Activated T-cell treated with anti-CD3 and anti-CD28 coated beads, Interleukin-2, amount 50 U/mL, for 72 hours (primary cell): ENCODE measurements at regions not wholly inside any gene's neighbourhood (a gene's known extent, or its start where the extent isn't known, plus 50 kb on each side); places are given as distances from the start of the nearest gene placed in this dataset.
"Not testable (repeated sequence)": the region's sequence is repeated elsewhere in the genome, so short reads cannot be mapped to it uniquely, and the experiment has no call there.

Experiments
- ATAC-seq, 2 donors: fragments of 150-1000 bp; cut with Tn5 transposase; replicated peaks in 1 of 2; 2 replicates each; pipeline ENCODE4 v1.10.0; 2021; ENCODE audit warnings: moderate library complexity in 2 of 2, mild to moderate bottlenecking in 1 of 2
- DNase-seq, 2 donors: peaks; one replicate each; pipeline ENCODE4 v3.0.0; 2021 to 2022; ENCODE audit warnings: mixed read lengths in 1 of 2
- H3K27ac Mint-ChIP-seq: one replicate; pipeline ENCODE4 v1.8.0; 2022; ENCODE audit warnings: mild to moderate bottlenecking, moderate library complexity, mixed read lengths
- H3K27me3 Mint-ChIP-seq: one replicate; pipeline ENCODE4 v1.8.0; 2022; ENCODE audit warnings: low read depth, mixed read lengths
- H3K36me3 Mint-ChIP-seq, 2 donors: one replicate each; pipeline ENCODE4 v1.8.0; 2022; ENCODE audit warnings: mixed read lengths in 2 of 2, mild to moderate bottlenecking in 1 of 2; ENCODE audit not compliant: insufficient read depth in 2 of 2
- H3K4me1 Mint-ChIP-seq: one replicate; pipeline ENCODE4 v1.8.0; 2022; ENCODE audit warnings: low read depth, mixed read lengths
- H3K4me3 Mint-ChIP-seq, 2 donors: one replicate each; pipeline ENCODE4 v1.8.0; 2022; ENCODE audit warnings: mild to moderate bottlenecking in 2 of 2, mixed read lengths in 2 of 2, moderate library complexity in 2 of 2
- H3K9me3 Mint-ChIP-seq, 2 donors: one replicate each; pipeline ENCODE4 v1.8.0; 2022; ENCODE audit warnings: mixed read lengths in 2 of 2

- peaks cover 3 to 9% of the 10 kb centered on the region in 2 donors for H3K9me3 Mint-ChIP-seq
- ATAC-seq (no peak), DNase-seq (no peak)
- no peaks in the 10 kb centered on the region for H3K4me1 Mint-ChIP-seq
- H3K27me3 Mint-ChIP-seq: no peaks in the 10 kb centered on the region
- no peak overlapping the region for H3K27ac Mint-ChIP-seq
- H3K36me3 Mint-ChIP-seq: no peaks in the 10 kb centered on the region
- H3K4me3 Mint-ChIP-seq: no peak overlapping the region
Measured at GRCh38 chr11:37248145-37248544, 650.1 kb upstream of the RAG2 start.

GRCh38 chr11:37246092-37246491 lies 648.1 kb upstream of the RAG2 start:
- H3K9me3 Mint-ChIP-seq, H3K27me3 Mint-ChIP-seq, H3K4me3 Mint-ChIP-seq, DNase-seq, H3K27ac Mint-ChIP-seq, ATAC-seq, H3K36me3 Mint-ChIP-seq, H3K4me1 Mint-ChIP-seq: not testable (repeated sequence)

DNA sequence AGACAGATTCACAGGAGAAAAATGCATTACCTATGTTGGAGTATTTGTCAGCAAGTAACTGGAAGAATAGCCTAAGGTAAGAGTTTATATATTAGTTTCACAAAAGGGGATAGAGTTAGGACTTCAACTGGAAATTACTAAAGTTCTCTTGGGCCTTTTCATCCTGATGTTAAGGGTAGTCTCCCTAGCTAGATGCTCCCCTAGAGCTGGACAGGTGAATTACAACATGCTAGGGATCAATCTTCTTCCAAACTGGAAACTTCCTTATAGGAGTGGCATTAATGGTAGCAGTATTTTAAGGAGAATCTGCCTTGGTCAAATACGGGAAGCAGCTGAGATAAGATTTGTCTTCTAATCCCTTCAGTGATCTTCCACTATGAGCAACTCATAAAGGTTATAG lies 632.8 kb upstream of the RAG2 start:
- ATAC-seq (no peak), DNase-seq (no peak)
- no peaks in the 10 kb centered on the region for H3K27me3 Mint-ChIP-seq
- no peak overlapping the region for H3K4me3 Mint-ChIP-seq
- H3K4me1 Mint-ChIP-seq: no peaks in the 10 kb centered on the region
- H3K9me3 Mint-ChIP-seq: peaks cover 0 to 6% of the 10 kb centered on the region in 2 donors
- H3K27ac Mint-ChIP-seq: no peak overlapping the region
- H3K36me3 Mint-ChIP-seq: no peaks in the 10 kb centered on the region

GRCh38 chr11:37223962-37224361 lies 625.9 kb upstream of the RAG2 start:
- Mint-ChIP-seq H3K9me3 (peaks cover 0 to 5% of the 10 kb centered on the region in 2 donors), H3K27me3 (no peaks in the 10 kb centered on the region), H3K4me3 (no peak overlapping the region), H3K27ac (no peak overlapping the region), H3K36me3 (no peaks in the 10 kb centered on the region), H3K4me1 (no peaks in the 10 kb centered on the region)
- DNase-seq (no peak), ATAC-seq (no peak)

DNA sequence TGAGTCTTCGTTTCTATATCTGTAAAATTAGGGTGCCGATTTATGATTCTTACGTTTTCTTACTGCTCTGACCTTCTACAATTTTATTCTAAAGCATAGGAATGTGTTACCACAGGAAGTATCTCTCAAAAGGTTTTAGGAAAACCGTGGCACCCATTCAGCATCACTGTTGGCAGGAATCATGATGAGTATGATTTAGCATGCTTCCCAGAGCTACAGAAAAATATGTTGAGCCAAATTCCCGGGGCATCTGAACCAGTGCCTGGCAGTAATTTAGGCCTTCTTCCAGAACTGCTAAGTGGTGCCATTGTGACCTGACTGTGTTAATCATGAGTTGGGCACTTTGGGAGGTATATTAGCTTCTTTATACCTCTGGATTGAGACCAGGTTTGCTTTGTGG lies 605.0 kb upstream of the RAG2 start:
- no peak overlapping the region for H3K27ac Mint-ChIP-seq
- DNase-seq (no peak), ATAC-seq (no peak)
- no peak overlapping the region for H3K4me3 Mint-ChIP-seq
- H3K9me3 Mint-ChIP-seq: peaks cover 2% of the 10 kb centered on the region in 2 donors
- H3K27me3 Mint-ChIP-seq: no peaks in the 10 kb centered on the region
- no peaks in the 10 kb centered on the region for H3K4me1 Mint-ChIP-seq
- no peaks in the 10 kb centered on the region for H3K36me3 Mint-ChIP-seq

DNA sequence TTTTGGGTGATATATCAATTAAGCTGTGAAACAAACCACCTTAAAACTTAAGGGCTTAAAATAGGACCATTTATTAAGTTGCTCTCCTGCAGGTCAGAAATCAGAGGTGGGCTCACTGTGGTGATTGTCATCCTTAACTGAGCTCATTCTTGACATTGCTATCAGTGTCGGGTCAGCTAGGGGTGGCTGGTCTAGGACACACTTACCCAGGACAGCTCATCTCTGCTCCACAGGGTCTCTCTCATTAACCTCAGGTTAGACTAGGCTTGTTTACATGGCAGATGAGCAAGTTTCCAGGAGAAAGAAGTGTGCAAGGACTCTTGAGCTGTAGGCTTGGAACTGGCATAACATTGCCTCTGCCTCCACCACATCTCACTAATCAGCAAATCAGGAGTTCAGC lies 601.0 kb upstream of the RAG2 start:
- ATAC-seq: no peak
- Mint-ChIP-seq H3K4me1 (no peaks in the 10 kb centered on the region), H3K36me3 (no peaks in the 10 kb centered on the region), H3K4me3 (no peak overlapping the region), H3K9me3 (peaks cover 0 to 4% of the 10 kb centered on the region in 2 donors), H3K27me3 (no peaks in the 10 kb centered on the region), H3K27ac (no peak overlapping the region)
- no peak for DNase-seq

DNA sequence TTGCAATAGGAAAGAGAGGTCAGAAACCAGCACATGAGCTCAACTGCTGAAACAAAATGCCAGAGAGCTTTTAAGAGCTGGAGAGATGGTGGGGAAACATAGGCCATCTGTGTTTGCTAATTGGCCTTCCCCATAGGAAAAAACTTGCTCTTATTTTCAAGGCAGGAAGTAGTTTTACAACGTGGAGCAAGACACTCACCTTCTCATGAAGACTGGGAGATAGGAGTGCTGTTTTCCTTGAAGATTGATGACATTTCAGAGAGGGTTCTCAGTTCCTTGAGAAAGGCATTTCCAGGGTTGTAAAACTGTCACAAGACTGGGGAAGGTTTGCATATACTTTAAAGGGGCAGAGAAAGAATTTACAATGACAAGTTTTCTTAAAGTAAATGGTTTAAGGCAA lies 586.3 kb upstream of the RAG2 start:
- H3K27ac Mint-ChIP-seq: no peak overlapping the region
- no peak overlapping the region for H3K4me3 Mint-ChIP-seq
- ATAC-seq: no peak

GRCh38 chr11:37182031-37182430 lies 584.0 kb upstream of the RAG2 start:
- Mint-ChIP-seq H3K36me3 (no peaks in the 10 kb centered on the region), H3K27me3 (no peaks in the 10 kb centered on the region), H3K4me1 (no peaks in the 10 kb centered on the region), H3K27ac (no peak overlapping the region), H3K9me3 (peaks cover 6 to 11% of the 10 kb centered on the region in 2 donors), H3K4me3 (no peak overlapping the region)
- DNase-seq (no peak), ATAC-seq (no peak)

More for the DNA sequence above, 586.3 kb upstream of the RAG2 start:
- DNase-seq: no peak
- H3K27me3 Mint-ChIP-seq: no peaks in the 10 kb centered on the region
- peaks cover 6 to 11% of the 10 kb centered on the region in 2 donors for H3K9me3 Mint-ChIP-seq
- H3K4me1 Mint-ChIP-seq: no peaks in the 10 kb centered on the region
- H3K36me3 Mint-ChIP-seq: no peaks in the 10 kb centered on the region

DNA sequence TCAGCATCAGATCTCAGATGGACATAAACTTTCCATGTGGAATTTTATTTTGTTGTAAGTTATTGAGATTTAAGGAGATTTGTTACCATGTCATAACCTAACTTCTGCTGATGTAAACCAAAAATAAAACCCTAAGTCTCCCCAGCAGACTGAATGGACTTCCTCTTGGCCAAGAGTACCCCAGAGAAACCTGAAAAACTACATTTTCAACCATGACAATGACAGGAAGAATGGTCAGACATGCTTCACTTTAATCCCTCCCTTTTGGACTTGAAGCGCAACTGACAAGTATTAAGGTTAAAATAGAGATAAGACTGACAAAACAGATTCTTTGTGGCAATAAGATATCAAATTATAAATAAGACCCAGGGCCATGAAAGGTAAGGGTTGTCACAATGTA lies 579.7 kb upstream of the RAG2 start:
- no peak for ATAC-seq
- Mint-ChIP-seq H3K27ac (no peak overlapping the region), H3K27me3 (no peaks in the 10 kb centered on the region), H3K4me3 (no peak overlapping the region), H3K9me3 (peaks cover 6 to 7% of the 10 kb centered on the region in 2 donors), H3K36me3 (no peaks in the 10 kb centered on the region), H3K4me1 (no peaks in the 10 kb centered on the region)
- DNase-seq: no peak

GRCh38 chr11:37171451-37171850 lies 573.4 kb upstream of the RAG2 start:
- DNase-seq: no peak

GRCh38 chr11:37170311-37170710 lies 572.3 kb upstream of the RAG2 start:
- Mint-ChIP-seq H3K27ac (no peak overlapping the region), H3K4me1 (no peaks in the 10 kb centered on the region), H3K9me3 (peaks cover 1 to 9% of the 10 kb centered on the region in 2 donors), H3K4me3 (no peak overlapping the region), H3K36me3 (no peaks in the 10 kb centered on the region), H3K27me3 (no peaks in the 10 kb centered on the region)
- DNase-seq (no peak), ATAC-seq (no peak)

More at GRCh38 chr11:37171451-37171850, 573.4 kb upstream of the RAG2 start:
- no peak overlapping the region for H3K4me3 Mint-ChIP-seq
- peaks cover 3 to 9% of the 10 kb centered on the region in 2 donors for H3K9me3 Mint-ChIP-seq
- no peaks in the 10 kb centered on the region for H3K27me3 Mint-ChIP-seq
- H3K27ac Mint-ChIP-seq: no peak overlapping the region
- H3K36me3 Mint-ChIP-seq: no peaks in the 10 kb centered on the region
- no peaks in the 10 kb centered on the region for H3K4me1 Mint-ChIP-seq
- ATAC-seq: no peak

- not testable (repeated sequence) for ATAC-seq, DNase-seq, H3K4me1 Mint-ChIP-seq, H3K27ac Mint-ChIP-seq, H3K4me3 Mint-ChIP-seq, H3K36me3 Mint-ChIP-seq, H3K27me3 Mint-ChIP-seq
- H3K9me3 Mint-ChIP-seq: peaks cover 13 to 16% of the 10 kb centered on the region in 2 donors
Measured at GRCh38 chr11:37145434-37145833, 547.4 kb upstream of the RAG2 start.

DNA sequence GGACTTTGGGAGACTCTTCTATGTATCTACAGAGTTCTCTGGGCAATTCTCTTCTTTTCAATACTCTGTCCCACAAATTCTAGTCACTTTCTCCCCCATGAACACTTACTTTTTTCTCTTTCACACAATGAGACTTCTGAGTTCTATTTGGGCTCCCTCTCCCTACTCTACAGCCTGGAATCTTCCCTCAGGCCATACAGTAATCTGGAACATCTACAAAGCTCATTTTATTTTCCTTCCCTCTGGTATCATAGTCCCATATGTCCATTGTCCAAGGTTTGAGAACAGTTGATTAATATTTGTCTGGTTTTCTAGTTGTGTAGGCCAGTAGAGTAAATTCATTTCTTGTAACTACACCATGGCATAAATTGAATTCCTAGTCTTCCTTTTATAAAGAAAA lies 544.6 kb upstream of the RAG2 start:
- H3K9me3 Mint-ChIP-seq: peaks cover 14 to 15% of the 10 kb centered on the region in 2 donors
- H3K27me3 Mint-ChIP-seq: no peaks in the 10 kb centered on the region
- ATAC-seq: no peak
- no peak for DNase-seq
- no peaks in the 10 kb centered on the region for H3K4me1 Mint-ChIP-seq
- H3K27ac Mint-ChIP-seq: no peak overlapping the region
- H3K4me3 Mint-ChIP-seq: no peak overlapping the region
- peaks cover 0 to 1% of the 10 kb centered on the region in 2 donors for H3K36me3 Mint-ChIP-seq

DNA sequence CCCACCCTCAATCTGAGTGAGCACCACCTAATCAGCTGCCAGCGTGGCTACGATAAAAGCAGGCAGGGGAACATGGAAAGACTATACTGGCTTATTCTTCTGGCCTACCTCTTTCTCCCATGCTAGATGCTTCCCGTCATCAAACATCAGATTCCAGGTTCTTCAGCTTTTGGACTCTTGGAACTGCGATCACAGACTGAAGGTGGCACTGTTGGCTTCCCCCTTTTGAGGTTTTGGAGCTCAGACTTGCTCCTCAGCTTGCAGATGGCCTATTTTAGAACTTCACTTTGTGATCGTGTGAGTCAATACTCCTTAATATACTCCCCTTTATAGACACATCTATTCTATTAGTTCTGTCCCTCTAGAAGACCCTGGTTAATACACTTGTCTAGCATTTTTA lies 543.7 kb upstream of the RAG2 start:
- Mint-ChIP-seq H3K9me3 (peaks cover 15 to 19% of the 10 kb centered on the region in 2 donors), H3K4me3 (no peak overlapping the region), H3K27ac (no peak overlapping the region), H3K4me1 (no peaks in the 10 kb centered on the region), H3K27me3 (no peaks in the 10 kb centered on the region), H3K36me3 (peaks cover 0 to 4% of the 10 kb centered on the region in 2 donors)
- ATAC-seq (no peak), DNase-seq (no peak)
